GM12892 (cell line): ENCODE measurements at regions not wholly inside any gene's neighbourhood (a gene's known extent, or its start where the extent isn't known, plus 50 kb on each side); places are given as distances from the start of the nearest gene placed in this dataset.

Experiments used
- POLR2A ChIP-seq: IDR thresholded peaks from 2 replicates; pipeline ENCODE4 v1.6.1; 2011; ENCODE audit warnings: low read depth, low read length, control low read depth
- POLR2AphosphoS5 ChIP-seq: IDR thresholded peaks from 2 replicates; pipeline ENCODE4 v1.6.1; 2011; ENCODE audit warnings: low read depth, low read length, control low read depth
- TAF1 ChIP-seq: IDR thresholded peaks from 2 replicates; pipeline ENCODE4 v1.6.1; 2011; ENCODE audit warnings: low read depth, mild to moderate bottlenecking, control low read depth, low read length, borderline replicate concordance

DNA sequence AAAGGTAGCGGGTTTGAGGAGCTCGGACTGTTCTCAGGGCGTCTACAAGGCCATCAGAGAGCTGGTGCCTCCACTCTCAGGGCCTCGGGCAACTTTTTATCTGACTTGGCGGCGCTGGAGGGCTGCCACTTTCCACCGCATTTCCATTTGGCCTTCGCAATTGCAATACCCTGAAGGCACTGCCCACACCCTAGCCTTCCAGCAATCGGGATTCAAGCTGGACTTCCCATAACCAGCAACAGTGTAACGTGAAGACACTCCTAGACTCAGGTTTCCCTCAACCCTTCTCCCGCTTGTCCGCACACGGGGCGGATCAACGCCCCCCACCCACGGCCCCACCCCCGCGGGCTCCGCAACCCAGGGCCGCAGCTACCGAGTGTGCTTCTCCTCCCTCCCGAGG is 50.2 kb upstream of the BCOR start:
- TF ChIP-seq POLR2A (no peak), POLR2AphosphoS5 (no peak), TAF1 (no peak)
